ENCODE measurements at regions not wholly inside any gene's neighbourhood (a gene's known extent, or its start where the extent isn't known, plus 50 kb on each side); places are given as distances from the start of the nearest gene placed in this dataset.

DNA sequence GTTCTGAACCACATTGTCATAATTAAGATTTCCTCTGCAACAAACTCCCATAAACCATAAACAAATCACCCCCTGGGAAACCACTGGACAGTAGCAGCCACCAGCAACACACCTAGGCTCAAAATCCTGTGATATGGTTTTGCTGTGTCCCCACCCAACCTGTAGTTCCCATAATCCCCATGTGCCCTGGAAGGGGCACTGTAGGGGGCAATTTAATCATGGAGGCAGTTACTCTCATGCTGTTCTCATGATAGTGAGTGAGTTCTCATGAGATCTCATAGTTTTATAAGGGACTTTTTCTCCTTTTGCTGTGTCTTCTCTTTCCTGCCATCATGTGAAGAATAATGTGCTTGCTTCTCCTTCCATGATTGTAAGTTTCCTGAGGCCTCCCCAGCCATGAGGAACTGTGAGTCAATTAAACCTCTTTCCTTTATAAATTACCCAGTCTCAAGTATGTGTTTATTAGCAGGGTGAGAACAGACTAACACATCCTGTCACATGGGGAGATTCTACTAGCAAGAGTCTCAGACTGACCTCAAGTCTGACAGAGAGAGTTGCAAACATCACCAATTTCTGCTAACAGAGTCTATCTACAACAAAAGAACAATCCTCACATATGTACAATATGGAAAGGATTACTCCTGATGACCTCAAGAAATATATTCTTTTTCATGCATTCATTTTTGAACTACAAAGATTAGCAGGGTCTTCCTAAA is 182.6 kb downstream of the GRB14 start:
- TF ChIP-seq MAZ (IDR thresholded peaks at IDR 0.05; ENCODE audit: borderline replicate concordance, low read depth, low read length) = no peak
- TF ChIP-seq, protein P1, sequence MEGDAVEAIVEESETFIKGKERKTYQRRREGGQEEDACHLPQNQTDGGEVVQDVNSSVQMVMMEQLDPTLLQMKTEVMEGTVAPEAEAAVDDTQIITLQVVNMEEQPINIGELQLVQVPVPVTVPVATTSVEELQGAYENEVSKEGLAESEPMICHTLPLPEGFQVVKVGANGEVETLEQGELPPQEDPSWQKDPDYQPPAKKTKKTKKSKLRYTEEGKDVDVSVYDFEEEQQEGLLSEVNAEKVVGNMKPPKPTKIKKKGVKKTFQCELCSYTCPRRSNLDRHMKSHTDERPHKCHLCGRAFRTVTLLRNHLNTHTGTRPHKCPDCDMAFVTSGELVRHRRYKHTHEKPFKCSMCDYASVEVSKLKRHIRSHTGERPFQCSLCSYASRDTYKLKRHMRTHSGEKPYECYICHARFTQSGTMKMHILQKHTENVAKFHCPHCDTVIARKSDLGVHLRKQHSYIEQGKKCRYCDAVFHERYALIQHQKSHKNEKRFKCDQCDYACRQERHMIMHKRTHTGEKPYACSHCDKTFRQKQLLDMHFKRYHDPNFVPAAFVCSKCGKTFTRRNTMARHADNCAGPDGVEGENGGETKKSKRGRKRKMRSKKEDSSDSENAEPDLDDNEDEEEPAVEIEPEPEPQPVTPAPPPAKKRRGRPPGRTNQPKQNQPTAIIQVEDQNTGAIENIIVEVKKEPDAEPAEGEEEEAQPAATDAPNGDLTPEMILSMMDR (conservative IDR thresholded peaks at IDR 0.05; ENCODE audit: low read depth, low read length) = no peak
- TF ChIP-seq POLR2A (IDR thresholded peaks at IDR 0.05; ENCODE audit: low read depth, low read length) = no peak
- no peak for TF ChIP-seq RAD21 (IDR thresholded peaks at IDR 0.05; ENCODE audit: low read length)
- TF ChIP-seq RCOR1 (IDR thresholded peaks at IDR 0.05; ENCODE audit: insufficient replicate concordance, low read length) = no peak
- TF ChIP-seq CEBPB (IDR thresholded peaks at IDR 0.05; ENCODE audit: low read depth, low read length) = no peak
- no peak for TF ChIP-seq SMC3 (IDR thresholded peaks at IDR 0.05; ENCODE audit: low read depth, low read length)
- no peak for TF ChIP-seq MAFK (IDR thresholded peaks at IDR 0.05; ENCODE audit: low read depth, low read length)
- TF ChIP-seq CHD1 (IDR thresholded peaks at IDR 0.05; ENCODE audit: low read depth, low read length) = no peak
- TF ChIP-seq FOS (IDR thresholded peaks at IDR 0.05; ENCODE audit: low read depth, low read length) = no peak
- no peak for TF ChIP-seq MXI1 (IDR thresholded peaks at IDR 0.05; ENCODE audit: borderline replicate concordance, low read depth, low read length)
- TF ChIP-seq NFE2L2 (IDR thresholded peaks at IDR 0.05; ENCODE audit: low read depth, low read length) = no peak
- TF ChIP-seq BHLHE40 (IDR thresholded peaks at IDR 0.05; ENCODE audit: low read depth, low read length) = no peak
- TF ChIP-seq, protein P2, sequence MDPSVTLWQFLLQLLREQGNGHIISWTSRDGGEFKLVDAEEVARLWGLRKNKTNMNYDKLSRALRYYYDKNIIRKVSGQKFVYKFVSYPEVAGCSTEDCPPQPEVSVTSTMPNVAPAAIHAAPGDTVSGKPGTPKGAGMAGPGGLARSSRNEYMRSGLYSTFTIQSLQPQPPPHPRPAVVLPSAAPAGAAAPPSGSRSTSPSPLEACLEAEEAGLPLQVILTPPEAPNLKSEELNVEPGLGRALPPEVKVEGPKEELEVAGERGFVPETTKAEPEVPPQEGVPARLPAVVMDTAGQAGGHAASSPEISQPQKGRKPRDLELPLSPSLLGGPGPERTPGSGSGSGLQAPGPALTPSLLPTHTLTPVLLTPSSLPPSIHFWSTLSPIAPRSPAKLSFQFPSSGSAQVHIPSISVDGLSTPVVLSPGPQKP (IDR thresholded peaks at IDR 0.05; ENCODE audit: borderline replicate concordance, low read depth, low read length) = no peak
- no peak for TF ChIP-seq RFX5 (IDR thresholded peaks at IDR 0.05; ENCODE audit: low read depth, low read length)
- TF ChIP-seq, protein P3, sequence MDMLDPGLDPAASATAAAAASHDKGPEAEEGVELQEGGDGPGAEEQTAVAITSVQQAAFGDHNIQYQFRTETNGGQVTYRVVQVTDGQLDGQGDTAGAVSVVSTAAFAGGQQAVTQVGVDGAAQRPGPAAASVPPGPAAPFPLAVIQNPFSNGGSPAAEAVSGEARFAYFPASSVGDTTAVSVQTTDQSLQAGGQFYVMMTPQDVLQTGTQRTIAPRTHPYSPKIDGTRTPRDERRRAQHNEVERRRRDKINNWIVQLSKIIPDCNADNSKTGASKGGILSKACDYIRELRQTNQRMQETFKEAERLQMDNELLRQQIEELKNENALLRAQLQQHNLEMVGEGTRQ (IDR thresholded peaks at IDR 0.05; ENCODE audit: low read depth, low read length) = no peak
- CTCF ChIA-PET = no interaction called here
- ATAC-seq (ENCODE audit: low read depth) = no peak

More for the DNA sequence above, 182.6 kb downstream of the GRB14 start:
- intact Hi-C loops (cut with micrococcal nuclease) (loop anchor here (10.0 kb wide), 1 partner anchor 1284 kb away; no protein-coding TSS in a partner anchor), in situ Hi-C loops (cut with MboI; ENCODE audit: low sequenced_read_pairs) (no loop called here), dilution Hi-C loops (cut with HindIII; ENCODE audit: low sequenced_read_pairs, unreplicated experiment) (no loop called here)
- DNase-seq = no peak
- no peak overlapping the region for H3K27ac ChIP-seq (ENCODE audit: insufficient read depth, low read length)
- H2BK5ac ChIP-seq (ENCODE audit: low read depth, low read length, poor library complexity, severe bottlenecking) = no peak overlapping the region
- no peaks in the 10 kb centered on the region for H3K27me3 ChIP-seq (ENCODE audit: control insufficient read depth, insufficient read depth, low read length)
- no peaks in the 10 kb centered on the region for H3K4me1 ChIP-seq (ENCODE audit: control insufficient read depth, insufficient read depth, low read length)
- H3K4ac ChIP-seq (ENCODE audit: low read depth, low read length) = no peak overlapping the region
- no peak overlapping the region for H4K8ac ChIP-seq (ENCODE audit: low read depth in 2 of 2, low read length in 2 of 2)
- no peaks in the 10 kb centered on the region for H3K9me3 ChIP-seq (ENCODE audit: control insufficient read depth, insufficient read depth, low read length)
- no peak overlapping the region for H2AK5ac ChIP-seq (ENCODE audit: low read depth, low read length)
- H2AFZ ChIP-seq (replicated peaks; ENCODE audit: low read length, poor library complexity) = no peak overlapping the region
- no peak overlapping the region for H3K4me2 ChIP-seq (ENCODE audit: low read depth, low read length)
- no peak overlapping the region for H3K4me3 ChIP-seq (ENCODE audit: insufficient read depth, low read depth, low read length)
- H2BK20ac ChIP-seq (ENCODE audit: low read depth, low read length) = no peak overlapping the region
- no peak overlapping the region for H3K23ac ChIP-seq (ENCODE audit: low read depth, low read length)
- H3K56ac ChIP-seq (ENCODE audit: extremely low read depth, insufficient read depth, low read length) = no peak overlapping the region
- BruUV-seq (replicated peaks) = no TSS peak
- no peaks in the 10 kb centered on the region for H3K36me3 ChIP-seq (ENCODE audit: control insufficient read depth, insufficient read depth, low read length)
- POLR2A ChIA-PET (ENCODE audit: unreplicated experiment) = no interaction called here
- H3K9me1 ChIP-seq (ENCODE audit: insufficient read depth, low read length) = no peaks in the 10 kb centered on the region
- H2BK15ac ChIP-seq (ENCODE audit: low read depth, low read length) = no peak overlapping the region
- no peak overlapping the region for H4K5ac ChIP-seq (ENCODE audit: low read depth, low read length)
- H3K14ac ChIP-seq (replicated peaks; ENCODE audit: low read depth, low read length) = no peak overlapping the region
- H2AK9ac ChIP-seq (replicated peaks; ENCODE audit: low read depth, low read length, poor library complexity) = no peak overlapping the region
- H3K9ac ChIP-seq (ENCODE audit: low read depth, low read length) = no peak overlapping the region
- H4K91ac ChIP-seq (ENCODE audit: insufficient read depth, low read depth, low read length) = no peak overlapping the region
- H4K20me1 ChIP-seq (ENCODE audit: insufficient read depth, low read length) = no peaks in the 10 kb centered on the region
- no peaks in the 10 kb centered on the region for H3K79me1 ChIP-seq (ENCODE audit: low read depth in 1 of 2, low read length in 2 of 2)
- H3K18ac ChIP-seq (ENCODE audit: low read depth, low read length) = no peak overlapping the region
- H2BK120ac ChIP-seq (ENCODE audit: low read depth, low read length) = no peak overlapping the region

All from IMR-90 (cell line).